Stimulated activated CD4-positive, alpha-beta T cell treated with anti-CD3 and anti-CD28 coated beads, Interleukin-2, amount 100 ng/mL, for 24 hours (primary cell): ENCODE measurements at regions not wholly inside any gene's neighbourhood (a gene's known extent, or its start where the extent isn't known, plus 50 kb on each side); places are given as distances from the start of the nearest gene placed in this dataset.

Source experiments
- DNase-seq, 2 donors: peaks; one replicate each; pipeline ENCODE4 v3.0.0-alpha.2; 2020

GRCh38 chr7:50160206-50160605, 67.2 kb upstream of the ZPBP start:
- no peak for DNase-seq

GRCh38 chr7:50159154-50159553, 66.1 kb upstream of the ZPBP start:
- no peak for DNase-seq

- no peak for DNase-seq
Measured at GRCh38 chr7:50156706-50157105, 63.7 kb upstream of the ZPBP start.

GRCh38 chr7:50156163-50156562, 63.1 kb upstream of the ZPBP start:
- no peak for DNase-seq

- peak in 1 of 2 donors; percentile 27 for DNase-seq
Measured at GRCh38 chr7:50155755-50156154, 62.7 kb upstream of the ZPBP start.

GRCh38 chr7:50153995-50154394, 60.9 kb upstream of the ZPBP start:
- no peak for DNase-seq

- DNase-seq = no peak
Measured at GRCh38 chr7:50153148-50153547, 60.1 kb upstream of the ZPBP start.

- no peak for DNase-seq
Measured at GRCh38 chr7:50152486-50152885, 59.4 kb upstream of the ZPBP start.

- DNase-seq = no peak
Measured at GRCh38 chr7:50151661-50152060, 58.6 kb upstream of the ZPBP start.

GRCh38 chr7:50151001-50151400, 58.0 kb upstream of the ZPBP start:
- no peak for DNase-seq

- no peak for DNase-seq
Measured at GRCh38 chr7:50149369-50149768, 56.3 kb upstream of the ZPBP start.

GRCh38 chr7:50147951-50148808, 55.1 kb upstream of the ZPBP start:
- DNase-seq = no peak

- no peak for DNase-seq
Measured at GRCh38 chr7:50146692-50147091, 53.6 kb upstream of the ZPBP start.

- DNase-seq = no peak
Measured at GRCh38 chr7:50145801-50146338, 52.8 kb upstream of the ZPBP start.

GRCh38 chr7:50145226-50145625, 52.2 kb upstream of the ZPBP start:
- no peak for DNase-seq
